ENCODE measurements at regions not wholly inside any gene's neighbourhood (a gene's known extent, or its start where the extent isn't known, plus 50 kb on each side); places are given as distances from the start of the nearest gene placed in this dataset.

- DNase-seq: peak in 1 of 4 donors; percentile 46
- intact Hi-C loops (cut with DNase I): loop anchor here in 1 of 2 donors (10.0 kb wide), 1 partner anchor 201 kb away; no protein-coding TSS in a partner anchor
- peak; percentile 49 for ATAC-seq
- Histone ChIP-seq H3K27me3 (no peaks in the 10 kb centered on the region), H3K4me3 (no peak overlapping the region), H3K36me3 (no peaks in the 10 kb centered on the region), H3K9me3 (no peaks in the 10 kb centered on the region), H3K4me1 (peaks cover 21 to 28% of the 10 kb centered on the region in 2 donors), H3K27ac (peak overlapping the region in 1 of 2 donors; percentile 53)
- no peak for TF ChIP-seq CTCF (IDR thresholded peaks at IDR 0.05)
Measured at GRCh38 chr12:69065775-69066174, 132.8 kb upstream of the CPM start.

- Histone ChIP-seq H3K27ac (peak overlapping the region in 1 of 2 donors; percentile 53), H3K36me3 (no peaks in the 10 kb centered on the region), H3K27me3 (no peaks in the 10 kb centered on the region), H3K9me3 (no peaks in the 10 kb centered on the region), H3K4me3 (no peak overlapping the region), H3K4me1 (peaks cover 19 to 21% of the 10 kb centered on the region in 2 donors)
- intact Hi-C loops (cut with DNase I): loop anchor here in 1 of 2 donors (10.0 kb wide), 1 partner anchor 202 kb away; no protein-coding TSS in a partner anchor
- DNase-seq (no peak), ATAC-seq (peak; percentile 42)
- no peak for TF ChIP-seq CTCF (IDR thresholded peaks at IDR 0.05)
Measured at GRCh38 chr12:69066492-69067373, 133.8 kb upstream of the CPM start.

- intact Hi-C loops (cut with DNase I): loop anchor here in 1 of 2 donors (10.0 kb wide), 1 partner anchor 203 kb away; no protein-coding TSS in a partner anchor
- no peak for DNase-seq
- no peak for TF ChIP-seq CTCF (IDR thresholded peaks at IDR 0.05)
- H3K4me1 ChIP-seq: peaks cover 10 to 13% of the 10 kb centered on the region in 2 donors
- ATAC-seq: no peak
- no peaks in the 10 kb centered on the region for H3K27me3 ChIP-seq
- no peaks in the 10 kb centered on the region for H3K9me3 ChIP-seq
- H3K36me3 ChIP-seq: no peaks in the 10 kb centered on the region
- H3K27ac ChIP-seq: peak overlapping the region in 1 of 2 donors; percentile 40
- H3K4me3 ChIP-seq: no peak overlapping the region
Measured at GRCh38 chr12:69067713-69068112, 134.7 kb upstream of the CPM start.

- ATAC-seq: peak; percentile 64
- no peaks in the 10 kb centered on the region for H3K27me3 ChIP-seq
- H3K9me3 ChIP-seq: no peaks in the 10 kb centered on the region
- H3K27ac ChIP-seq: peak overlapping the region in 1 of 2 donors; percentile 8
- peak in 1 of 4 donors; percentile 50 for DNase-seq
- intact Hi-C loops (cut with DNase I): loop anchor here in 1 of 2 donors (10.0 kb wide), 1 partner anchor 204 kb away; no protein-coding TSS in a partner anchor
- peaks cover 6 to 7% of the 10 kb centered on the region in 2 donors for H3K4me1 ChIP-seq
- no peak for TF ChIP-seq CTCF (IDR thresholded peaks at IDR 0.05)
- no peak overlapping the region for H3K4me3 ChIP-seq
- H3K36me3 ChIP-seq: no peaks in the 10 kb centered on the region
Measured at GRCh38 chr12:69068448-69068847, 135.5 kb upstream of the CPM start.

GRCh38 chr12:69069479-69069878 lies 136.5 kb upstream of the CPM start:
- intact Hi-C loops (cut with DNase I): loop anchor here in 1 of 2 donors (10.0 kb wide), 1 partner anchor 205 kb away; no protein-coding TSS in a partner anchor
- DNase-seq (no peak), ATAC-seq (no peak)
- TF ChIP-seq CTCF (IDR thresholded peaks at IDR 0.05): no peak
- no peaks in the 10 kb centered on the region for H3K36me3 ChIP-seq
- H3K4me1 ChIP-seq: peaks cover 6 to 7% of the 10 kb centered on the region in 2 donors
- H3K9me3 ChIP-seq: no peaks in the 10 kb centered on the region
- no peak overlapping the region for H3K4me3 ChIP-seq
- no peak overlapping the region for H3K27ac ChIP-seq
- H3K27me3 ChIP-seq: no peaks in the 10 kb centered on the region
